T-helper 2 cell treated with Interferon-gamma antibody and Interleukin-4, amounts not matched to agents 100 ng/mL and 5 ng/mL, for 36 hours (primary cell): ENCODE measurements at regions not wholly inside any gene's neighbourhood (a gene's known extent, or its start where the extent isn't known, plus 50 kb on each side); places are given as distances from the start of the nearest gene placed in this dataset.

Experiments used
- intact Hi-C: fragments of 100-400 bp; cut with micrococcal nuclease; formaldehyde crosslinking; loops from one replicate; pipeline ENCODE4 v1.15.1; 2023

DNA sequence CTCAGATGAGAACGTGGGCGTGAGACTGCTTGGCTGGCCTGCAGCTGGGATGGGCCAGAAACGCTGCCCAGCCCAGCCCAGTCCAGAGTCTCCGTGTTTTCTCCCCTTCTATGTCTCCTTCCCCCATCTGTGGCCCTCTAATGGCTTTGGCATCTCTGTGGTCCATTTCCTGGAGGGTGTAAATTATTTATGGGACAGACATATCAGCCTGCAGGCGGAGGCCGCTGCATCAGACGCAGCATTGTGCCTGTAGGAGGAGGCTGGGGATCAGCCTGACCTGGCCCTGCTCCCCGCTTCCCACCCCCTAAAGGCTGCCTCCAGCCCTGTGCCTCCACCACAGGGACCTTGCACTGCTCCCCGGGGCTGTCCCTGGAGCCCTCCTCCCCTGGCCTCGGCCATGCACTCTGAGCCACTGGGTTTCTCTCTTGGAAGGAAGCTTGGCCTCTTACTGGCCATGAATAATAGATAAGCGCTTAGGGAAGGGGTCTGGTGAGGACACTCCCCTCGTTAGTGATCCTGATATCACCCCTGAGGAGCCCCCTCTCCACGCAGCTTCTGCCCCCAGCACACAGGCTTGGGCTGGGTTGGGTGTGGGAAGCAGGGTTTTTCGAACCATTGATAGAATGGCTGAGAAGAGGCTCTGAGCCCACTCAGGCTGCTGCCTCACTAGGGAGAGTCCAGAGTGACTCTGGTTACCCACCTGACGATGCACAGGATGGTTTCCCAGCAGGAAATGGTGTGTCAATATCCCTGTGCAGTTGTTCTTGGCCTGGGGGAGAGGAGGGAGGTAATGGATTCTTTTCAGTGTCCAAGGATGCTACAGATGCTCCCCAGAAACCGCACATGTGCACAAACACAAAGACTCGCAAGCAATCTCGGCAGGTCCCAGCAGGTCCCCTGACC is 185.5 kb downstream of the MYCN start:
- intact Hi-C loops, result no loop called here

DNA sequence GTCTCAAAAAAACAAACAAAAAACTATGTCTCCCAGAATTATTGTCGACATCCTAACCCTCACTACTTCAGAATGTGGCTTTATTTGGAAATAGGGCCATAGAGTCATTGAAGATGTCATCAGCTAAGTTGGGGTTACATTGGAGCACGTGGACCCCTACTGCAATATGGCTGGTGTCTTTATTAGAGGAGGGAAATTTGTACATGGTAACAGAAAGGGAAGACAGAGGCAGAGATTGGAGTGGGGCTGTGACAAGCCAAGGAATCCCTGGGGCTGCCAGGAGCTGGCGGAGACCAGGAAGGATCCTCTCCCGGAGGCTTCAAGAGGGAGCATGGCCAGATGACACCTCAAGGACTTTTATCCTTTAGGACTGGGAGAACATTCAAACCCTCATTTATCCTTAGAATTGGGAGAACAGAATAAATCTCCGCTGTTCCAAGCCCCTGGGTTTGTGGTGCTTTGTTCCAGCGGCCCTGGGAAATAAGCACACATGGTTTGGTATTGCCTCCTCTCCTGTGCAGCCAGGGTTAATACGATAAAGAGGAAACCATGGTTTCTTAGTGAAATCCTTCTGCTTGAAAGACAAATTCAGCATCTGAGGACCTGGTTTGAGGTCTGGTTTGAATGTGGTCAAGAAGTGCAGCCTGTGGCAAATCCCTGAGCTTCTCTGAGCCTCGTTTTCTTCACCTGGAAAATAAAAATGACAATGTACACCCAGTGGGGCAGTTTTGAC is 184.7 kb downstream of the MYCN start:
- intact Hi-C loops, result no loop called here

DNA sequence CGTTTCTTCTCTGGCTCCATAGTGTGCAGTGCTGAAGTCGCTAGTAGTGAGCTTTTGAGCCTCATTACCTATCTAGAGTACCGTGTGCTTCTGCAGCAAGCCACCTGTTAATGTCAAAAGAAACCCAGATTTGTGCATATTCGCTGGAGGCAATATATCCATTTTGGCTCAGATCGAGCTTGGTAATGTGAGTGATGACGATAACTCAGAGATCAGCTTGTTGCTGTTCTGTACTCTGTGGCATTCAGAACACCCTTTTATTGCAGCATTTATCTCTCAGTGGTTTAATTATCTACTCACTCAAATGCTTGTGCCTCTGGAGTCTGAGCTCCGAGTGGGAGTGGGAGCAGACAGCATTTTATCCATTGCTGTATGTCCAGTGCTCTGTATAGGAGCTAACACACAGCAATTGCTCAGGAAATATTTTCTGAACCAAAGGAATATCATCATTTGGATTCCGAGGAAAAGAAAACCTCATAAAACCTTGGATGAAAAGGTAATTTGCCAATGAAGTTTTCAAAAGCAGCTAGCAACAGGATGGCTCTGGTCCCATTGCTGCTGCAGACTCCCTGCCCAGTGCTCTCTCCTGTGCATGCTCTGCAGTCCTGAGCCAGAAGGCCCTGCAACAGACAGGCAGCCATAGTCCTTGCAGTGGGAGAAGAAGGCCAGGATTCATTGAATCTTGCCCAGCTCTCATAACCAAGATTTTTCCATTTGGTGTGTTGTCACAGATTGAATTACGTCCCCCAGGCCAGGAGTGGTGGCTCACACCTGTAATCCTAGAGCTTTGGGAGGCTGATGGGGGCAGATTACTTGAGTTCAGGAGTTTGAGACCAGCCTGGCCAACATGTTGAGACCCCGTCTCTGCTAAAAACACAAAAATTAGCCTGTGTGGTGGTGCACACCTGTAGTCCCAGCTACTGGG is 183.8 kb downstream of the MYCN start:
- intact Hi-C loops, result no loop called here

DNA sequence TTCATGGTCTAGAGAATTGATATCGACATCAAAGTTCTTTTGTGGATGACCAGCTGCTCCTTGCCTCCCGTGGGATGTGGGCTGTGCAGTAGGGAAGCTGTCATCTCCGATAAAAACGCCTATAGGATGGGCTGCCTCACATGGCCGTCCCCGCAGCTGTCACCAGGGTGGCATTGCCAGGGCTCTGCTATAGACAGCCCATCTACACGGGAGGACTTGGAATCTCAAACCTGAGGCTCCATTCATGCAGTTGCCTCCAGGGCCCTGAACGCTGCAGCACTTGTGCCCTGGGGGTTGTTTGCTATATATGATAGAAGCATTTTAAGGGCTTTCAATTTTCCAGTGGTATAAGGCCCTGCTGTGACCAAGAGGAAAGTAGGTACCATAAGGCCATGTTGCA is 183.1 kb downstream of the MYCN start:
- intact Hi-C loops, result no loop called here

DNA sequence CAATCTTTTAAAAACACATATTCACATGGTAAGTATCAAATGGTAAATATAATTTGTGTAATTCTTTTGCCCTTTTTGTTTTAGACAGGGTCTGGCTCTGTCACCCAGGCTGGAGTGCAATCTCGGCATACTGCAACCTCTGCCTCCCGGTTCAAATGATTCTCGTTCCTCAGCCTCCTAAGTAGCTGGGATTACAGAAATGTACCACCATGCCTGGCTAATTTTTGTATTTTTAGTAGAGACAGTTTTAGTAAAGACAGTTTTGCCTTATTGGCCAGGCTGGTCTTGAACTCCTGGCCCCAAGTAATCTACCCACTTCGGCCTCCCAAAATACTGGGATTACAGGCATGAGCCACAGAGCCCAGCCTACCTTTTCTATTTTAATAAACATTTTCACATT is 182.2 kb downstream of the MYCN start:
- intact Hi-C loops, result no loop called here

DNA sequence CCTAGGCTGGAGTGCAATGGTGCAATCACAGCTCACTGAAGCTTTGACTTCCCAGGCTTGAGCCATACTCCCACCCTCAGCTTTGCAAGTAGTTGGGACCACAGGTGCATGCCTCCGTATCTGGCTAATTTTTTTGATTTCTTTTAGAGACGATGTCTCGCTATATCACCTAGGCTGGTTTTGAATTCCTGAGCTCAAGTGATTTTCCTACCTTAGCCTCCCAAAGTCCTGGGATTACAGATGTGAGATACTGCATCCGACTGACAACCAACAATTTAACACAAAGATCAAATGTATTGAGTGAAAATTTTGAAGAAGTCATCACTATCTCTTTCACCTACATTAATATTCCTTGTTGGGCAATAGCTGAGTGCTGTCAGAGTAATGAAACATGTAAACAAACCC is 181.6 kb downstream of the MYCN start:
- intact Hi-C loops, result no loop called here

DNA sequence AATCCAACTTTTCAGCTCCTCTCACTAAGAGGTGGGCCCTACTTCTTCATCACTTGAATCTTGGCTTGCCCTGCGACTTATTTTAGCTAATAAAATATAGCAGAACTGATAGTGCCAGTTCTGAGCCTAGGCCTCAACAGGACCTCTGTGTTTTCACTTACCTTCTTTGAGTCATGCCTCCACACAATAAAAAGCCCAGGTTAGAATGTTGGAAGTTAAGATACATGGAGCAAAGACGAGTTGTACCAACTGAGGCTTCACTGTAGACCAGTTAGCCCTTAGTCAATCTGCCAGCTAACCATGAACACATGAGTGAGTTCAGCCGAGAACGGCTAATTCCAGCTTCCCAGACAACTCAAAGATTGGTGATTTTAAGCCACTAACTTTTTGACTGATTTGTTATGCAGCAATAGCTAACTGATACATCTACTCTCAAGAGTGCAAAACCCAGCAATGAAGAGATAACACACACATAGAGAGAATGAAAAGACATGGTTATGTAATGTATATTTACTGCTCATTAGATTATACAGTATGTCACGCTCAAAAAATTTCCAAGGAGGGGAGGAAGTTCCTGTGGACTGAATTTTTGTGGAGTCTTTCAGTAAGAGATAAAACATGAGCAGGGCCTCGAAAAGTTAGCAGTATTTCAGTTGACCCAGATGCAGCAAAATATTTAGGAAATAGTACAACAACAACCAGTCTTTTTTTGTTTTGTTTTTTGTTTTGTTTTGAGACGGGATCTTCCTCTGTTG is 181.1 kb downstream of the MYCN start:
- intact Hi-C loops, result no loop called here

DNA sequence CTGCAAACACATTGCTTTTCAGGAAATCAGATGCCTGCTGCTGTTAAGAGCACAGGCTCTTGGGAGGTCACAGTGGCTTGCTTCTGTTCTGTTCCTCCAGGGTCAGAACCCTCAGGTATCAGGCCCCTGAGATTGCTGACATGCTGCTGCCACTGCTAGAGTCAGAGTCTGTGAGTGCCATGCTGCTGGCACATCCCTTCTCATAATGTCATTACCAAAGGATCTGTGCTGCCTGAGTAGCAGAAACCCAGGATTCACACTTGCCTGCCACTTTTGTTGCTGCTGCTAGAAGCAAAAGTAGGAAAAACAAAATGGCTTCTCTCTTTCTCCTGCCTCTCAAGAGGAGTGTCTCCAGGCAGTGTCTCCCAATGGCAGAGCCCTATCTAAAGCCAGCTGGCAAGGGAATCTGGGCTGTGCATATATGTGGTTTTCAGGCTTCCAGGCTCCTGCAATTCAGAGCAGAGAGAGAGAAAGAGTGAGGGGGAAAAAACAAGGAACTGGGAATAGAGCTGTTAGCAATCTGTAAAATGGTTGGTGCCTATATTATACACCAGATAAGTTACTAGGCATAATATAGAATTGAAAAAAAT is 180.3 kb downstream of the MYCN start:
- intact Hi-C loops, result no loop called here

DNA sequence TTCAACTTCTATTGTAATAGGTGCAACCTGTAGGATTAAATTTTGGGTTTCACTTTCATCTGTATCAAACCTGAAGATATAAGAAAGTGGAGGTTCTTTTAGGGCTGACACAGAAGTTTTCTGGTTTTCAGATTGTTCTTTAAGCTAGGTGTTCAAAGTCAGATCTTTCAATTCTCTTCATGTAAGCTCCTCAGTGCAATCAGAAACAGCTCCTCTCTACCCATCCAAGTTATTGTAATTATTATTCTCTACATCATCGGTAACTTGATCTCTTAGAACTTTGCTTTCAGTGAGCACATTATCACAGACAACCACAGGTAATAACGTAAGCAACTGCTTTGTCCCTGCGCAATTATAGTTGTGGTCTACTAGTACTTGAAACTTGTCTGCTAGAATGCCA is 179.4 kb downstream of the MYCN start:
- intact Hi-C loops, result no loop called here

DNA sequence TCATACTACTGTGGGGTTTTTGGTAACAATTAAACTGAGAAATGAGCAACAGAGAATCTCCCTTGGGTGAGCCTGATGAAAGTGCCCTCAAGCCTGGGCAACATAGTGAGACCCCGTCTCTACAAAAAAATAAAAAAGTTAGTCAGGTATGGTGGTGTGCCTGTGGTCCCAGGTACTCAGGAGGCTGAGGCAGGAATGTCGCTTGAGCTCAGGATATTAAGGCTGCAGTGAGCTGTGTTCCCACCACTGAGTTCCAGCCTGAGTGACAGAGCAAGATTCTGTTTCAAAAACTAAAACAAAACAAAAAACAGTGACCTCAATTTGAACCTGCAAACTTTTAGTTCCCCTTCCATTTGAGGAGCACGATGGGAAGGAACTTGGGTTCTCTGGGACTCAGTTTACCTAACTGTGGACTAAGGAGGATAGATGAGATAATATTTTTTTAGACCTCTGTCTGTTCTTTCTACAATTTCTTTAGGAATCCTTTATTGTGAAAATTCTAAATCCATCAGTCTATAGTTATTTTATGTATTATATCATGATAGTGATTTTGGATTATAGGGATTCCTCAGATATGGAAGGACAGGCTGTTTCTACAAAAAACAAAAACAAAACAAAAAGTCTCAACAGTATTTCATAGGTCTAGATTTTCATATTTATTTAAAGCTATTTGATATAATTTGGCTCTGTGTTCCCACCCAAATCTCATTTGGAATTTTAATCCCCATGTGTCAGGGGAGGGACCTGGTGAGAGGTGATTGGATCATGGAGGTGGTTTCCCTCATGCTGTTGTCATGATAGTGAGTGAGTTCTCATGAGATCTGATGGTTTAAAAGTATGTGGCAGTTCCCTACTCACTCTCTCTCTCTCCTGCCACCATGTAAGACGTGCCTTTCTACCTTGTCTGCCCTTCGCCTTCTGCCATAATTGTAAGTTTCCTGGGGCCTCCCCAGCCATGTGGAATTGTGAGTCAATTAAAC is 178.6 kb downstream of the MYCN start:
- intact Hi-C loops, result no loop called here

DNA sequence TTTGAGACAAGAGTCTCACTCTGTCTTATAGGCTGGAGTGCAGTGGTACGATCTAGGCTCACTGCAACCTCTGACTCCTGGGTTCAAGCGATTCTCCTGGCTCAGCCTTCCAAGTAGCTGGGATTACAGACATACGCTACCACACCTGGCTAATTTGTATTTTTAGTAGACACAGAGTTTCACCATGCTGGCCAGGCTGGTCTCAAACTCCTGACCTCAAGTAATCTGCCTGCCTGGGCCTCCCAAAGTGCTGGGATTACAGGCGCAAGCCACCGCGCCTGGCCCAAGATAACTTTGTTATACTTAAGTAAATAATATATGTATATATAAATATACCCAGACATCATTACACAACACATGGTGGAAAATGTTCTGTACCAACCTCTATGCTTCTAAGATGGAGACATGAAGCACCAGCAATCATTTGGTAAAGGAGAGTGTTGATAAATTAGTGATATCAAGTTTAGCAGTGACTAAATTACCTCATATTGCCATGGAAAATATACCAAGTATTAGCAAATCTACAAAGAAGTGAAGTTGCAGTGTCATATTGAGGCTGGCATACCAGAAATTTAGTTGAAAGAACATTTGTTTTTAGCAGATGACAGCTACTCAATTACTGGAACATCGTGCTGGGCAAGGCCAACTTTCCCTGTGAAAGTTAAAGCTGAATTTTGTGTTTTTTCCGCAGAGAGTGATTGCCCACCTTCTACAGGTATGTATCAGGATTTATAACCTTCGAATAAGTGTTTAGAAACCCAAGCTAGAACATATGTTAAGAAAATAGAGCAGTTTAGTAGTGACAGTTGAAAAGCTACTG is 177.7 kb downstream of the MYCN start:
- intact Hi-C loops, result no loop called here

DNA sequence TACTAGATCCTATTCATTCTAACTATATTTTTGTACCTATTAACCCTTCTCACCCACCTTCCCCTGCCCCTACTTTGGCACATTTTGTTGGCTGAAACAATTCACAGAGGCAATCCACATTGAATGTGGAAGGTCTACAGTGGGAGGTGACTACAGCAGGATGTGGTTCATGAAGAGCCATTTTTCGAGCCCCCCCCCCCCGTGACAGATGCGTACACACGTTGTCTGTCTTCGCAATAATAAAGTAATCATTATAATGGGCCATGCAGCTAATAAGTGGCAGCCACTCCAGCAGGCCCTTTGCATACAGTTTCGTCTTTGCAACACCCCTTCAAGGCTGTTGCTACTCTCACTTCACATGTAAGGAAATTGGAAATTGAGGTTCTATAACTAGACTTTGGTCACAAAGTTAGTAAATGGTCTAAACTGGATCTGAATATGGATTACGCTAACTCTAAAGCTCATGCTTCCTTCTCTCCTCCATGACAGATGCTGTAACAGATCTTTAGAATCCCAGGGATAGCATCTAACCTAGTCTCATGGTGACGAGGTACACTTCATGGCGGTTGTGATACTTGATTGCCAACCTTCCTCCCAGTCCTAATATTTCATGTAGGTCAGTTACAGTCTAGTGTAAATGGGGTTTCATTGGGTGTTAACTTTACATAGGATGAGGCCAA is 176.8 kb downstream of the MYCN start:
- intact Hi-C loops, result no loop called here

DNA sequence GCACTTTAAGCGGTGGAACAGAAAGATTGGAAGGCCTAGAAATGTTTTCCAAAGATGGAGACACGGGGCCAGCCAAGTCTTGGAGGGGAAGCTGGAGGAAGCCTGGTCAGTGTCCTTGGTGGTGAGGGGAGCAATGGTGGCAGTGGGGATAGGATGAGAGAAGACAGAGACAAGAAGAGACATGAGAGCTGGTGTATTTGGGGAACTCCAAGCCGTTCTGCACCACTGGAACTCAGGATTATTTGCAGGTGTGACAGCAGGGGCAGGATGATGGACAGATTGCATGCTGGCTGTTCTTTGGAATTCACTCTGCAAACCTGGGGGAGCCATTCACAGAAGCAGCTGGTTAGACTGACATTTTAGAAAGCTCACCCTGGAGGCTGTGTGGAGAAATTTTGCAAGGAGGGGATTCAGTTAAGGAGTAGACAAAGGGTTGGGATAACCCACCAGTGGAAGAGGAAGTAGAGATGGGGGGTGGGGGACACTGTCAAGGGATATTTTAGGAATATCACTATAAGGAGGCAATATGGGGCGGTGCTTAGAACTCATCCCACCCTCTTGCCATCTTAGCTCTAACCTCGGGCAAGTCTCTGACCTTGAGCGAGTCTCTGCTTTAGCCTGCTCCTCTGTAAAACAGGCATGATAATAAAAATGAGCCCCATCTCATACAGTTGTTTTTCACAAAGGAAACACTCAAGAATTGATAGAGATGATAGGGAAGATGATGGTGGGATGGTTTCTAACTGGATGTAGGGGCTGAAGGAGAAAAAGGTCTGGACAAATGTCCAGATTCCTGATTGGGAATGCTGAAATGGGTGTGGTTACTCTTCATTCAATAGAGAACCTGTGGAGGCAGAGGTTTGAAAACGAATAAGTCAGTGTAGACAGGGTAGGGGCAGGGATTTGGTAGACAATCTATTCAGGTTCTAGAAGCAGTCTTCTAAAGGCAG is 175.8 kb downstream of the MYCN start:
- intact Hi-C loops, result no loop called here

DNA sequence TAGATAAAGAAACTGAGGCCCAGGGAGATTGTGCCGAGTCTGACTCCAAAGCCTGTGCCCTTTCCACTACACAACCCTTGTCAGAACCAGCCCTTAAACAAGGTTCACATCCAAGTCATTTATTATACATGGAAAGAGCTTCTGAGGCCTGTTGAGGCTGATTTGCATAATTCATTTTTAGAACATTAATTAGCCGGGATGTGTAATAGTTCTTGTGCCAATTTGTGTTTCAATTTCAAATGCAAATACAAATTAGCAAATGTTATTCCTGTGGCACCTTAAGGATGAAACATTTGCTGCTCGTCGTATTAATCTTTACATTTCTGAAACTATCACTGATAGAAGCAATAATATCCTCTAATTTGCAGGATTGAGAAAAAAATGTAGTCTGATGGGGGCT is 174.9 kb downstream of the MYCN start:
- intact Hi-C loops, result no loop called here

DNA sequence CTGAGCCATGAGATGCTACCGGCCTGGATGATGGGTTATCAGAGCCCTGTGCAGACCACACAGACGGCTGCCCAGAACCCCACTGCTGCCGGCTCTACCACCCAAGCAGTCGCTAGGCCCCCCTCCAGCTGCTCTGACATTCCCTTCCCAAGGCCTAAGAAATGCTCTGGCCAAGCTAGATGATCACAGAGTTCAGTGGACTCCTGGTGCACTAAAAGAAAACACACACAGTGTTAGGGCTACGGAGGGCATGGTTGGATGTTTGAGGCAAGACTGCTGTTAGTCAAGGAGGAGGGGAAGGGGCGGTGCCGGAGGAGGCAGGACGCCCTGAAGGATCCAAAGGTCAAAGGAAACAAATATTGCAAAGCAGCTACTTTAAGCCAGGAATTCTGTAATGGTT is 174.5 kb downstream of the MYCN start:
- intact Hi-C loops, result no loop called here

DNA sequence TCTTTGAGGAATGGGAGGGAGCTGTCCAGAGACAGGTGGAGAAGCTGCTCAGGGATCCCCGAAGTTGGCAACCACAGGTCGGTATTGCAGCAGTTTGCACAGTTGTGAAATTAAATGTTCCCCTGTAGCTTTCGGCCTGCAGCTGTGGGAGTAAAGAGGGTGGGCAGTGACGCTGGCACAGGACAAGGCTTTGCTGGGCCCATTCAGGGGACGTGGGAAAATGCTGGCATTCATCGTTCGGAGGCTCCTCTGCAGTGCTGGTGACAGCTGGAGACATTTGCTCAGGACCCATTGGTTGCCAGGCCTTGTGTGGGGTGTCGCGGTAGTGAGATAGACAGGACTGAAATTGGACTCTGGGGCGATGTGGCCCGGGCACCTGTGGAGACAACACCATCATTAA is 173.7 kb downstream of the MYCN start:
- intact Hi-C loops, result no loop called here

DNA sequence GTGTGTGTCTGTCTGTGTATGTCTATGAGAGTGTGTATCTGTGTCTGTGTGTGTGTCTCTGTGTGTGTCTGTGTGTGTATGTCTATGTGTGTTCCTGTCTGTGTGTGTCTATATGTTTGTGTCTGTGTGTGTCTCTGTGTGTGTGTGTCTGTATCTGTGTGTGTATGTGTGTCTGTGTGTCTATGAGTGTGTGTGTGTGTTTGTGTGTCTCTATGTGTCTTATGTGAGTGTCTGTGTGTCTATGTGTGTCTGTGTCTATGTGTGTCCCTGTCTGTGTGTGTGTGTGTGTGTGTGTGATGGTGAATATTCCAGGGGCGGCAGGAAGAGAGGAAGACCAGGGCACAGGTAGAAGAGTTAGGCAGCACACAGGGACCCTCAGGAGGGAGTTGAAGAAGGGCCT is 173.2 kb downstream of the MYCN start:
- intact Hi-C loops, result no loop called here
